Effector memory CD8-positive, alpha-beta T cell (primary cell): ENCODE measurements at regions not wholly inside any gene's neighbourhood (a gene's known extent, or its start where the extent isn't known, plus 50 kb on each side); places are given as distances from the start of the nearest gene placed in this dataset.

Experiments used
- ATAC-seq: fragments of 150-1000 bp; cut with Tn5 transposase; replicated peaks from 2 replicates; pipeline ENCODE4 v1.10.0; 2021; ENCODE audit warnings: mild to moderate bottlenecking, moderate library complexity
- DNase-seq, 3 experiments: peaks; one replicate each; pipeline ENCODE4 v3.0.0; 2021
- H3K27ac Mint-ChIP-seq, 2 donors: one replicate each; pipeline ENCODE4 v1.8.0; 2022; ENCODE audit warnings: mild to moderate bottlenecking in 2 of 2, mixed read lengths in 2 of 2, moderate library complexity in 2 of 2
- H3K27me3 Mint-ChIP-seq, 2 donors: one replicate each; pipeline ENCODE4 v1.8.0; 2022; ENCODE audit warnings: mixed read lengths in 2 of 2
- H3K36me3 Mint-ChIP-seq: one replicate; pipeline ENCODE4 v1.8.0; 2022; ENCODE audit warnings: mild to moderate bottlenecking, moderate library complexity, mixed read lengths; ENCODE audit not compliant: insufficient read depth
- H3K4me1 Mint-ChIP-seq, 2 donors: one replicate each; pipeline ENCODE4 v1.8.0; 2022; ENCODE audit warnings: low read depth in 2 of 2, mixed read lengths in 2 of 2
- H3K4me3 Mint-ChIP-seq, 2 donors: one replicate each; pipeline ENCODE4 v1.8.0; 2022; ENCODE audit warnings: mild to moderate bottlenecking in 2 of 2, mixed read lengths in 2 of 2, moderate library complexity in 2 of 2
- H3K9me3 Mint-ChIP-seq, 2 donors: one replicate each; pipeline ENCODE4 v1.8.0; 2022; ENCODE audit warnings: mixed read lengths in 2 of 2

GRCh38 chr20:60704147-60704546, 547.9 kb upstream of the CDH4 start:
- Mint-ChIP-seq H3K9me3 (no peaks in the 10 kb centered on the region), H3K27ac (no peak overlapping the region), H3K27me3 (peaks cover 0 to 18% of the 10 kb centered on the region in 2 donors), H3K36me3 (no peaks in the 10 kb centered on the region), H3K4me1 (no peaks in the 10 kb centered on the region), H3K4me3 (no peak overlapping the region)
- ATAC-seq (no peak), DNase-seq (no peak)

- H3K9me3 Mint-ChIP-seq = peaks cover 0 to 2% of the 10 kb centered on the region in 2 donors
- DNase-seq (no peak), ATAC-seq (no peak)
- H3K36me3 Mint-ChIP-seq = no peaks in the 10 kb centered on the region
- peaks cover 11% of the 10 kb centered on the region in 2 donors for H3K27me3 Mint-ChIP-seq
- H3K27ac Mint-ChIP-seq = no peak overlapping the region
- H3K4me3 Mint-ChIP-seq = no peak overlapping the region
- no peaks in the 10 kb centered on the region for H3K4me1 Mint-ChIP-seq
Observed at GRCh38 chr20:60713396-60713795, 538.7 kb upstream of the CDH4 start.

GRCh38 chr20:60715172-60715571, 536.9 kb upstream of the CDH4 start:
- ATAC-seq (no peak), DNase-seq (no peak)
- Mint-ChIP-seq H3K4me3 (no peak overlapping the region), H3K27ac (no peak overlapping the region), H3K36me3 (no peaks in the 10 kb centered on the region), H3K27me3 (peaks cover 17 to 24% of the 10 kb centered on the region in 2 donors), H3K4me1 (no peaks in the 10 kb centered on the region), H3K9me3 (peaks cover 0 to under 1% of the 10 kb centered on the region in 2 donors)

GRCh38 chr20:60718743-60719480, 533.1 kb upstream of the CDH4 start:
- no peak overlapping the region for H3K4me3 Mint-ChIP-seq
- no peak overlapping the region for H3K27ac Mint-ChIP-seq
- ATAC-seq (no peak), DNase-seq (no peak)
- H3K36me3 Mint-ChIP-seq = no peaks in the 10 kb centered on the region
- H3K27me3 Mint-ChIP-seq = peaks cover 20 to 34% of the 10 kb centered on the region in 2 donors
- no peaks in the 10 kb centered on the region for H3K9me3 Mint-ChIP-seq
- H3K4me1 Mint-ChIP-seq = no peaks in the 10 kb centered on the region

GRCh38 chr20:60725311-60725906, 526.7 kb upstream of the CDH4 start:
- no peaks in the 10 kb centered on the region for H3K36me3 Mint-ChIP-seq
- peaks cover 0 to 10% of the 10 kb centered on the region in 2 donors for H3K9me3 Mint-ChIP-seq

GRCh38 chr20:60727425-60727824, 524.6 kb upstream of the CDH4 start:
- Mint-ChIP-seq H3K27me3 (peaks cover 0 to 9% of the 10 kb centered on the region in 2 donors), H3K4me3 (no peak overlapping the region), H3K9me3 (peaks cover 0 to 10% of the 10 kb centered on the region in 2 donors), H3K4me1 (no peaks in the 10 kb centered on the region), H3K36me3 (no peaks in the 10 kb centered on the region), H3K27ac (no peak overlapping the region)
- DNase-seq (no peak), ATAC-seq (no peak)

More at GRCh38 chr20:60725311-60725906, 526.7 kb upstream of the CDH4 start:
- DNase-seq (no peak), ATAC-seq (no peak)
- Mint-ChIP-seq H3K4me3 (no peak overlapping the region), H3K4me1 (no peaks in the 10 kb centered on the region), H3K27me3 (peaks cover 10% of the 10 kb centered on the region in 2 donors), H3K27ac (no peak overlapping the region)

GRCh38 chr20:60728705-60729104, 523.4 kb upstream of the CDH4 start:
- H3K36me3 Mint-ChIP-seq = no peaks in the 10 kb centered on the region
- H3K27me3 Mint-ChIP-seq = peaks cover 0 to 9% of the 10 kb centered on the region in 2 donors
- no peak for DNase-seq
- H3K27ac Mint-ChIP-seq = no peak overlapping the region
- H3K4me1 Mint-ChIP-seq = no peaks in the 10 kb centered on the region
- no peak overlapping the region for H3K4me3 Mint-ChIP-seq
- peaks cover 0 to 10% of the 10 kb centered on the region in 2 donors for H3K9me3 Mint-ChIP-seq
- no peak for ATAC-seq

GRCh38 chr20:60729135-60729900, 522.7 kb upstream of the CDH4 start:
- H3K36me3 Mint-ChIP-seq = no peaks in the 10 kb centered on the region
- peaks cover 0 to 9% of the 10 kb centered on the region in 2 donors for H3K27me3 Mint-ChIP-seq
- DNase-seq (no peak), ATAC-seq (no peak)
- no peak overlapping the region for H3K27ac Mint-ChIP-seq
- H3K4me3 Mint-ChIP-seq = no peak overlapping the region
- no peaks in the 10 kb centered on the region for H3K4me1 Mint-ChIP-seq
- H3K9me3 Mint-ChIP-seq = peaks cover 0 to 10% of the 10 kb centered on the region in 2 donors

- Mint-ChIP-seq H3K36me3 (no peaks in the 10 kb centered on the region), H3K27ac (no peak overlapping the region), H3K4me3 (no peak overlapping the region), H3K4me1 (no peaks in the 10 kb centered on the region), H3K9me3 (peaks cover 0 to 10% of the 10 kb centered on the region in 2 donors), H3K27me3 (peaks cover 0 to 13% of the 10 kb centered on the region in 2 donors)
- no peak for DNase-seq
- no peak for ATAC-seq
Observed at GRCh38 chr20:60732322-60732721, 519.7 kb upstream of the CDH4 start.

GRCh38 chr20:60748086-60748485, 504.0 kb upstream of the CDH4 start:
- Mint-ChIP-seq H3K36me3 (no peaks in the 10 kb centered on the region), H3K27ac (no peak overlapping the region), H3K9me3 (no peaks in the 10 kb centered on the region), H3K4me3 (no peak overlapping the region), H3K27me3 (peaks cover 5 to 10% of the 10 kb centered on the region in 2 donors), H3K4me1 (no peaks in the 10 kb centered on the region)
- ATAC-seq (no peak), DNase-seq (no peak)

- no peak overlapping the region for H3K27ac Mint-ChIP-seq
- no peaks in the 10 kb centered on the region for H3K9me3 Mint-ChIP-seq
Observed at GRCh38 chr20:60749804-60750602, 502.1 kb upstream of the CDH4 start.

GRCh38 chr20:60750909-60751308, 501.2 kb upstream of the CDH4 start:
- Mint-ChIP-seq H3K4me1 (no peaks in the 10 kb centered on the region), H3K9me3 (no peaks in the 10 kb centered on the region), H3K27ac (no peak overlapping the region), H3K4me3 (no peak overlapping the region), H3K36me3 (no peaks in the 10 kb centered on the region), H3K27me3 (peaks cover 5 to 10% of the 10 kb centered on the region in 2 donors)
- ATAC-seq (no peak), DNase-seq (no peak)

More at GRCh38 chr20:60749804-60750602, 502.1 kb upstream of the CDH4 start:
- ATAC-seq (no peak), DNase-seq (no peak)
- H3K4me1 Mint-ChIP-seq = no peaks in the 10 kb centered on the region
- peaks cover 5 to 10% of the 10 kb centered on the region in 2 donors for H3K27me3 Mint-ChIP-seq
- no peaks in the 10 kb centered on the region for H3K36me3 Mint-ChIP-seq
- no peak overlapping the region for H3K4me3 Mint-ChIP-seq

- Mint-ChIP-seq H3K36me3 (no peaks in the 10 kb centered on the region), H3K4me1 (no peaks in the 10 kb centered on the region), H3K4me3 (no peak overlapping the region), H3K9me3 (no peaks in the 10 kb centered on the region), H3K27me3 (peaks cover 5 to 10% of the 10 kb centered on the region in 2 donors), H3K27ac (no peak overlapping the region)
- no peak for DNase-seq
- ATAC-seq = no peak
Observed at GRCh38 chr20:60751826-60752225, 500.2 kb upstream of the CDH4 start.
